DOHH2 (cell line): ENCODE measurements at regions not wholly inside any gene's neighbourhood (a gene's known extent, or its start where the extent isn't known, plus 50 kb on each side); places are given as distances from the start of the nearest gene placed in this dataset.

Source experiments
- H3F3A ChIP-seq: fragments of 200-600 bp; sonication (generic), shearing (Covaris generic); 2 replicates; pipeline ENCODE4 v1.6.0; 2016; ENCODE audit warnings: antibody characterized with exemption, mild to moderate bottlenecking; ENCODE audit not compliant: control insufficient read depth, insufficient read depth
- H3K27ac ChIP-seq: fragments of 200-600 bp; sonication (generic); 2 replicates; pipeline ENCODE4 v1.5.1; 2014; ENCODE audit warnings: low read depth, mild to moderate bottlenecking, low read length, moderate library complexity
- H3K27me3 ChIP-seq: fragments of 200-600 bp; sonication (generic); 2 replicates; pipeline ENCODE4 v1.6.1; 2014; ENCODE audit warnings: mild to moderate bottlenecking, low read length, mixed read lengths; ENCODE audit not compliant: control insufficient read depth
- H3K36me3 ChIP-seq: fragments of 200-600 bp; sonication (generic); 2 replicates; pipeline ENCODE4 v1.6.1; 2014; ENCODE audit warnings: mild to moderate bottlenecking, low read length, moderate library complexity, mixed read lengths; ENCODE audit not compliant: control insufficient read depth
- H3K4me1 ChIP-seq: fragments of 200-600 bp; sonication (generic); 2 replicates; pipeline ENCODE4 v1.6.1; 2014; ENCODE audit warnings: mild to moderate bottlenecking, low read length, mixed read lengths; ENCODE audit not compliant: control insufficient read depth
- H3K4me2 ChIP-seq: fragments of 200-600 bp; sonication (generic); 2 replicates; pipeline ENCODE4 v1.6.0; 2014; ENCODE audit warnings: mild to moderate bottlenecking, low read length, moderate library complexity
- H3K4me3 ChIP-seq: fragments of 200-600 bp; sonication (generic); 2 replicates; pipeline ENCODE4 v1.5.1; 2014; ENCODE audit warnings: mild to moderate bottlenecking, low read length, mixed read lengths
- H3K79me2 ChIP-seq: fragments of 200-600 bp; sonication (generic); 2 replicates; pipeline ENCODE4 v1.6.1; 2014; ENCODE audit warnings: mild to moderate bottlenecking, low read length, mixed read lengths; ENCODE audit not compliant: control insufficient read depth
- H3K9me2 ChIP-seq: fragments of 200-600 bp; sonication (generic); replicated peaks from 2 replicates; pipeline ENCODE4 v1.6.1; 2014; ENCODE audit warnings: mild to moderate bottlenecking, low read length, mixed read lengths; ENCODE audit not compliant: control insufficient read depth
- H3K9me3 ChIP-seq: fragments of 200-600 bp; sonication (generic); 2 replicates; pipeline ENCODE4 v1.6.1; 2014; ENCODE audit warnings: antibody characterized with exemption, low read length, mixed read lengths; ENCODE audit not compliant: control insufficient read depth, insufficient read depth
- H4K20me1 ChIP-seq: fragments of 200-600 bp; sonication (generic); 2 replicates; pipeline ENCODE4 v1.6.0; 2014; ENCODE audit warnings: low read depth, mild to moderate bottlenecking, antibody characterized with exemption, low read length, moderate library complexity; ENCODE audit not compliant: control insufficient read depth, insufficient read depth
- CTCF ChIP-seq: fragments of 200-600 bp; sonication (generic); IDR thresholded peaks from one replicate; pipeline ENCODE4 v1.5.1; 2014; ENCODE audit warnings: antibody characterized with exemption, mild to moderate bottlenecking, low read depth, low read length; ENCODE audit not compliant: poor library complexity, severe bottlenecking
- EZH2phosphoT487 ChIP-seq: fragments of 200-600 bp; sonication (generic); IDR thresholded peaks from 2 replicates; pipeline ENCODE4 v1.6.1; 2017; ENCODE audit warnings: borderline replicate concordance, mild to moderate bottlenecking, antibody characterized with exemption, low read length, moderate library complexity, mixed read lengths

GRCh38 chr2:168314236-168314635 is 66.8 kb upstream of the STK39 start:
- TF ChIP-seq EZH2phosphoT487 (no peak), CTCF (no peak)
- no peaks in the 10 kb centered on the region for H3K4me1 ChIP-seq
- H4K20me1 ChIP-seq = no peaks in the 10 kb centered on the region

GRCh38 chr2:168315331-168316072 is 68.1 kb upstream of the STK39 start:
- H3K9me3 ChIP-seq = no peaks in the 10 kb centered on the region
- no peak overlapping the region for H3K27ac ChIP-seq
- H3K4me3 ChIP-seq = no peak overlapping the region
- H4K20me1 ChIP-seq = no peaks in the 10 kb centered on the region
- H3K79me2 ChIP-seq = no peaks in the 10 kb centered on the region
- no peak for TF ChIP-seq EZH2phosphoT487
- no peak for TF ChIP-seq CTCF
- no peaks in the 10 kb centered on the region for H3K36me3 ChIP-seq
- H3F3A ChIP-seq = no peaks in the 10 kb centered on the region
- H3K4me2 ChIP-seq = no peak overlapping the region
- no peaks in the 10 kb centered on the region for H3K9me2 ChIP-seq
- no peaks in the 10 kb centered on the region for H3K27me3 ChIP-seq
- H3K4me1 ChIP-seq = no peaks in the 10 kb centered on the region

More at GRCh38 chr2:168314236-168314635, 66.8 kb upstream of the STK39 start:
- Histone ChIP-seq H3K36me3 (no peaks in the 10 kb centered on the region), H3K79me2 (no peaks in the 10 kb centered on the region), H3K27ac (no peak overlapping the region), H3K9me2 (no peaks in the 10 kb centered on the region), H3K9me3 (no peaks in the 10 kb centered on the region), H3K4me3 (no peak overlapping the region), H3K27me3 (no peaks in the 10 kb centered on the region), H3F3A (no peaks in the 10 kb centered on the region), H3K4me2 (no peak overlapping the region)

GRCh38 chr2:168316073-168316440 is 68.7 kb upstream of the STK39 start:
- H3K4me2 ChIP-seq = no peak overlapping the region
- no peak overlapping the region for H3K27ac ChIP-seq
- no peak overlapping the region for H3K4me3 ChIP-seq
- H3F3A ChIP-seq = no peaks in the 10 kb centered on the region
- no peaks in the 10 kb centered on the region for H3K79me2 ChIP-seq
- no peaks in the 10 kb centered on the region for H3K27me3 ChIP-seq
- no peak for TF ChIP-seq CTCF
- no peak for TF ChIP-seq EZH2phosphoT487
- no peaks in the 10 kb centered on the region for H3K36me3 ChIP-seq
- no peaks in the 10 kb centered on the region for H4K20me1 ChIP-seq
- no peaks in the 10 kb centered on the region for H3K9me2 ChIP-seq
- H3K4me1 ChIP-seq = no peaks in the 10 kb centered on the region
- H3K9me3 ChIP-seq = no peaks in the 10 kb centered on the region
